Endothelial cell of umbilical vein (primary cell): ENCODE measurements at regions not wholly inside any gene's neighbourhood (a gene's known extent, or its start where the extent isn't known, plus 50 kb on each side); places are given as distances from the start of the nearest gene placed in this dataset.

Experiments used
- BruUV-seq: library from RNA; stranded (reverse); fragments of 400-500 nt; replicated peaks from 2 replicates; lab custom pipeline; 2021; lab: Mats Ljungman, UMichigan
- CTCF ChIA-PET: fragments of 300-600, 350-600 bp; sonication (Branson Sonifier 250); formaldehyde crosslinking; loops from one replicate; lab custom pipeline; 2021; ENCODE audit warnings: antibody characterized with exemption, inconsistent platforms; lab: Charles Lee
- POLR2A ChIA-PET: fragments of 300-600, 350-600 bp; sonication (Branson Sonifier 250); formaldehyde crosslinking; loops from one replicate; lab custom pipeline; 2021; ENCODE audit warnings: antibody characterized with exemption, inconsistent platforms; lab: Charles Lee
- DNase-seq: peaks from one replicate; pipeline ENCODE4 v3.0.0-alpha.2; 2011; ENCODE audit warnings: low read depth, low spot score
- FAIRE-seq: peaks from 2 replicates; lab custom pipeline; 2011; peaks lifted over from hg19 to GRCh38; lab: Jason Lieb, UNC
- H2AFZ ChIP-seq: 2 replicates; pipeline ENCODE4 v1.6.0; 2012; ENCODE audit warnings: low read depth, low read length, control low read depth, inconsistent platforms
- H3K27ac ChIP-seq: 2 replicates; pipeline ENCODE4 v1.5.1; 2011; ENCODE audit warnings: low read depth, mild to moderate bottlenecking, control low read depth, low read length, moderate library complexity; ENCODE audit not compliant: insufficient read depth
- H3K27me3 ChIP-seq, 2 experiments: 2 replicates each; pipeline versions ENCODE4 v1.6.0 to v1.6.1; 2011; ENCODE audit warnings: low read length in 2 of 2, mixed read lengths in 1 of 2; ENCODE audit not compliant: control insufficient read depth in 2 of 2, insufficient read depth in 2 of 2
- H3K36me3 ChIP-seq, 2 experiments: 2 replicates in 1 of 2; 3 replicates in 1 of 2; pipeline ENCODE4 v1.5.1; 2011; ENCODE audit warnings: low read length in 2 of 2, mild to moderate bottlenecking in 1 of 2, moderate library complexity in 1 of 2; ENCODE audit not compliant: control insufficient read depth in 2 of 2, insufficient read depth in 2 of 2; ENCODE audit errors: extremely low read depth in 1 of 2
- H3K4me1 ChIP-seq: 3 replicates; pipeline ENCODE4 v1.5.1; 2011; ENCODE audit warnings: mild to moderate bottlenecking, low read length; ENCODE audit not compliant: control insufficient read depth, insufficient read depth; ENCODE audit errors: extremely low read depth
- H3K4me2 ChIP-seq: 2 replicates; pipeline ENCODE4 v1.6.1; 2011; ENCODE audit warnings: low read length, control low read depth, mixed read lengths; ENCODE audit not compliant: insufficient read depth
- H3K4me3 ChIP-seq, 3 experiments: fragments of 200-600 bp in 1 of 3; sonication (generic), shearing (Covaris generic) in 1 of 3; replicated peaks in 1 of 3; 2 replicates each; pipeline ENCODE4 v1.5.1; 2011 to 2016; ENCODE audit warnings: control low read depth in 3 of 3, low read length in 3 of 3, mild to moderate bottlenecking in 2 of 3, inconsistent platforms in 1 of 3, low read depth in 1 of 3, moderate library complexity in 1 of 3; ENCODE audit not compliant: insufficient read depth in 1 of 3
- H3K79me2 ChIP-seq: 2 replicates; pipeline ENCODE4 v1.6.0; 2012; ENCODE audit warnings: low read length, inconsistent platforms; ENCODE audit not compliant: control insufficient read depth, insufficient read depth
- H3K9ac ChIP-seq: replicated peaks from 2 replicates; pipeline ENCODE3; 2011; ENCODE audit warnings: low read length, control low read depth; ENCODE audit not compliant: insufficient read depth; ENCODE audit errors: extremely low read depth
- H3K9me1 ChIP-seq: replicated peaks from 3 replicates; pipeline ENCODE4 v1.6.0; 2011; ENCODE audit warnings: mild to moderate bottlenecking, low read length; ENCODE audit not compliant: control insufficient read depth, insufficient read depth; ENCODE audit errors: extremely low read depth
- H3K9me3 ChIP-seq: replicated peaks from 2 replicates; pipeline ENCODE4 v1.5.1; 2012; ENCODE audit warnings: low read length, inconsistent platforms; ENCODE audit not compliant: control insufficient read depth, insufficient read depth
- H4K20me1 ChIP-seq: replicated peaks from 2 replicates; pipeline ENCODE3; 2011; ENCODE audit warnings: mild to moderate bottlenecking, low read length; ENCODE audit not compliant: control insufficient read depth, insufficient read depth; ENCODE audit errors: extremely low read depth
- CTCF ChIP-seq, 2 donors: IDR thresholded peaks; 1 replicate in 1 of 2; 2 replicates in 1 of 2; pipeline ENCODE4 v1.5.1; 2011; ENCODE audit warnings: low read length in 2 of 2, mild to moderate bottlenecking in 2 of 2, moderate library complexity in 2 of 2, control low read depth in 1 of 2, inconsistent platforms in 1 of 2, low read depth in 1 of 2; ENCODE audit not compliant: insufficient read depth in 1 of 2; ENCODE audit errors: extremely low read depth in 1 of 2
- EZH2 ChIP-seq: IDR thresholded peaks from 2 replicates; pipeline ENCODE4 v1.6.1; 2012; ENCODE audit warnings: borderline replicate concordance, low read depth, mild to moderate bottlenecking, moderate library complexity, low read length, inconsistent platforms; ENCODE audit not compliant: severe bottlenecking
- FOS ChIP-seq: IDR thresholded peaks from 2 replicates; pipeline ENCODE4 v1.6.1; 2011; ENCODE audit warnings: mild to moderate bottlenecking, low read length, moderate library complexity, borderline replicate concordance; ENCODE audit not compliant: insufficient read depth
- GATA2 ChIP-seq: IDR thresholded peaks from 2 replicates; pipeline ENCODE4 v1.7.0; 2011; ENCODE audit warnings: low read depth, mild to moderate bottlenecking, moderate library complexity, mixed read lengths, low read length; ENCODE audit not compliant: insufficient read length, insufficient read depth
- JUN ChIP-seq: IDR thresholded peaks from 2 replicates; pipeline ENCODE4 v1.6.1; 2011; ENCODE audit warnings: borderline replicate concordance, low read depth; ENCODE audit not compliant: insufficient read length, insufficient read depth
- MAX ChIP-seq: IDR thresholded peaks from 2 replicates; pipeline ENCODE4 v1.6.1; 2011; ENCODE audit not compliant: insufficient read depth, insufficient read length
- MYC ChIP-seq: IDR thresholded peaks from one replicate; pipeline ENCODE4 v1.6.1; 2011; ENCODE audit warnings: mild to moderate bottlenecking, low read depth, low read length
- POLR2A ChIP-seq: IDR thresholded peaks from 2 replicates; pipeline ENCODE4 v1.6.1; 2012; ENCODE audit warnings: low read depth, mild to moderate bottlenecking, control low read depth, low read length
- POLR2AphosphoS5 ChIP-seq: IDR thresholded peaks from 2 replicates; pipeline ENCODE4 v1.6.1; 2012; ENCODE audit warnings: low read depth, mild to moderate bottlenecking, control low read depth, low read length, moderate library complexity; ENCODE audit not compliant: insufficient read depth
- dilution Hi-C: fragments of 300-500 bp; cut with MboI; formaldehyde crosslinking; loops from one replicate; pipeline ENCODE4 v1.15.0; 2019; ENCODE audit warnings: low sequenced_read_pairs; ENCODE audit not compliant: extremely low pct_ligation_motif_present
- intact Hi-C: fragments of 100-400 bp; cut with micrococcal nuclease; formaldehyde crosslinking; loops from one replicate; pipeline ENCODE4 v1.10.0; 2022

DNA sequence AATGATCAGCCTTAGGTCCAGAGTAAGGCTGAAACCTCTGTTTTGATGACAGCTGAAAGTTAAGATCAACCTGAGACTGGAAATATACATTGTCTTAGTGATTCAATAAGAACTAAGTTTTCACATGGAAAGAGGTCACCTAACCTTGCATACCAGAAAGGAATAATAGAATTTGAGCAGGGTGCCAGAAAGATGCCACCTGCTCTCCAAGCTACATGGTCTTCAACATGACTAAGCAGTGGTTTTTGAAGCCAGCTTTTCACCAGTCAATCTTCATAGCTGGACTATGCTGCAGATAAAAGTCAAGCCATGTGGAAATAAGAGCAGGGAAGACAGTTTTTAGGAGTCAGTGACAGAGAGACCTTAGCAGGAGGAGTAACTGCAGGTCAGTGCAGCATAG lies 589.4 kb upstream of the SYT4 start:
- ChIA-PET CTCF (no interaction called here), POLR2A (no interaction called here)
- intact Hi-C loops (no loop called here), dilution Hi-C loops (no loop called here)
- Histone ChIP-seq H3K79me2 (no peaks in the 10 kb centered on the region), H3K4me3 (no peak overlapping the region), H3K36me3 (no peaks in the 10 kb centered on the region), H3K27me3 (no peaks in the 10 kb centered on the region), H3K9me3 (no peaks in the 10 kb centered on the region), H4K20me1 (no peaks in the 10 kb centered on the region), H2AFZ (no peak overlapping the region), H3K4me2 (no peak overlapping the region), H3K9ac (no peak overlapping the region), H3K9me1 (no peaks in the 10 kb centered on the region), H3K4me1 (no peaks in the 10 kb centered on the region), H3K27ac (no peak overlapping the region)
- BruUV-seq = no TSS peak
- TF ChIP-seq POLR2AphosphoS5 (no peak), JUN (no peak), MAX (no peak), EZH2 (no peak), CTCF (IDR thresholded peaks at IDR 0.05; ENCODE audit: extremely low read depth in 1 of 2, insufficient read depth in 1 of 2, low read depth in 1 of 2, low read length in 2 of 2) (no peak), MYC (no peak), GATA2 (no peak), FOS (no peak), POLR2A (no peak)
- FAIRE-seq (no peak), DNase-seq (no peak)
